HEK293T (cell line): ENCODE measurements at regions not wholly inside any gene's neighbourhood (a gene's known extent, or its start where the extent isn't known, plus 50 kb on each side); places are given as distances from the start of the nearest gene placed in this dataset.

Source experiments
- BHLHE40 ChIP-seq: fragments of 450-650 bp; IDR thresholded peaks from 2 replicates; pipeline ENCODE4 v1.6.1; 2016; ENCODE audit warnings: mild to moderate bottlenecking, moderate library complexity, borderline replicate concordance
- CTBP1 ChIP-seq: fragments of 450-650 bp; IDR thresholded peaks from 2 replicates; pipeline ENCODE4 v1.6.1; 2016; ENCODE audit warnings: borderline replicate concordance
- ELF4 ChIP-seq: fragments of 450-650 bp; IDR thresholded peaks from 2 replicates; pipeline ENCODE4 v1.6.1; 2017; ENCODE audit warnings: antibody characterized with exemption
- FOXK2 ChIP-seq: fragments of 450-650 bp; IDR thresholded peaks from 2 replicates; pipeline ENCODE4 v1.6.1; 2016; ENCODE audit warnings: mild to moderate bottlenecking
- FOXM1 ChIP-seq: fragments of 450-650 bp; IDR thresholded peaks from 2 replicates; pipeline ENCODE4 v1.6.1; 2017; ENCODE audit warnings: mild to moderate bottlenecking, borderline replicate concordance
- HDGF ChIP-seq: fragments of 450-650 bp; IDR thresholded peaks from 2 replicates; pipeline ENCODE4 v1.6.1; 2017; ENCODE audit warnings: antibody characterized with exemption, borderline replicate concordance
- L3MBTL2 ChIP-seq: fragments of 450-650 bp; conservative IDR thresholded peaks from 2 replicates; pipeline ENCODE4 v1.6.1; 2016; ENCODE audit warnings: mild to moderate bottlenecking
- SP1 ChIP-seq: fragments of 450-650 bp; IDR thresholded peaks from 2 replicates; pipeline ENCODE4 v1.6.1; 2017
- SUZ12 ChIP-seq: fragments of 450-650 bp; IDR thresholded peaks from 2 replicates; pipeline ENCODE4 v1.6.1; 2016; ENCODE audit warnings: mild to moderate bottlenecking
- TARDBP ChIP-seq: fragments of 450-650 bp; IDR thresholded peaks from 2 replicates; pipeline ENCODE4 v1.6.1; 2016

GRCh38 chr9:32161209-32161608 lies 223.2 kb upstream of the ACO1 start:
- TF ChIP-seq FOXM1 (no peak), BHLHE40 (no peak), FOXK2 (no peak), ELF4 (no peak), SP1 (no peak), HDGF (no peak), TARDBP (no peak), CTBP1 (no peak), SUZ12 (no peak), L3MBTL2 (no peak)
